ENCODE measurements at regions not wholly inside any gene's neighbourhood (a gene's known extent, or its start where the extent isn't known, plus 50 kb on each side); places are given as distances from the start of the nearest gene placed in this dataset.
A peak's percentile ranks its signal among the peaks of the same experiment; 100 is the strongest.
"Not testable (repeated sequence)": the region's sequence is repeated elsewhere in the genome, so short reads cannot be mapped to it uniquely, and the experiment has no call there.

DNA sequence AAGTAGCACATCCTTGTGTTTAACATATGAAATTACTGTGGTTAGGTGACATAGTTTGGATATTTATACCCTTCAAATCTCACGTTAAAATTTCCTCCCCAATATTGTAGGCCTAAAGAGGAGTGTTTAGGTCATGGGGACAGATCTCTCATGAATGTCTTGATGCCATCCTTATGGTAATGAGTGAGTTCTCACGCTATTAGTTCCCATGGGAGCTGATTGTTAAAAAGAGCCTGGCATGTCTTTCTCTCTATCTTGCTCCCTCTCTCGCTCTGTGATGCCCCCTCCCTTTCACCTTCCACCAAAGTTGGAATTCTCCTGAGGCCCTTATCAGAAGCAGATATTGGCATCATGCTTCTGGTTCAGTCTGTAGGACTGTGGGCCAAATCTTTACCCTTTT is 660.1 kb downstream of the ADCYAP1 start:
- no peak for DNase-seq (ENCODE audit: low read depth)

DNA sequence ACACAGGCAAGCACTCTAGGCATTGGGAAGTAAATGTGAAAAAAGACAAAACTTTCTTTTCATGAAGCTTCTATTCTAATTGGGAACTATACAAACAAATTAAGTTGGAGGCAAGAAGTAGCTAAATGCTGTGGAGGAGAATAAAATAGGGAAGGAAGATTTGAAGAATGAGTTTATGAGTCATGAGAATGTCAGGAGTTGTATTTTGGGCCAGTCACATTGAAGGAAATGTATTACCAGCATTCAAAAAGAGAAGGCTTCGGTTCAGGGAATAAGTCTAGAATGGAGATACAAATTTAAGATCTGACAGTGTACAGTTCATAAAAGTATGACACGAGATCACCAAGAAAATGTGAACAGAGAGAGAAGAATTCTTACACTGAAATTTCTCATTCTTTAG is 666.5 kb downstream of the ADCYAP1 start:
- no peak for DNase-seq (ENCODE audit: low read depth)

DNA sequence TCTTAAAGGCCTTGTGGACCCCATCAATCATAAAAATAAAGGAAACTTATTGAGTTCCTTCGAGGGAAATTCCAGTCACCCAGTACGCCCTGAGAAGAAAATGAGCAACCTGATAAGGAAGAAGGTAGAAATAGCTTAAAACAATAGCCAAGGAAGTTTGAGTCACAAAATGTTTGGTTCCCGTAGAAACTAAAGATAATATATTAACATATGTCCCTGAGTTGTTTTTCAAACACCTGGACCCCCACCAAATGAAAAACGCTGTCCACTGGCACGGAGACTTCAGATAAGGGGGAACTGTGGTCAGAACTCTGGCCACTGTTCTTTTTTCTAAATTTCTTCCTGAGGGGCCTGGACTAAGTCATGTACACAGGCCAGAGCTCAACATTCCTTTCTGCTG is 669.1 kb downstream of the ADCYAP1 start:
- no peak for DNase-seq (ENCODE audit: low read depth)

DNA sequence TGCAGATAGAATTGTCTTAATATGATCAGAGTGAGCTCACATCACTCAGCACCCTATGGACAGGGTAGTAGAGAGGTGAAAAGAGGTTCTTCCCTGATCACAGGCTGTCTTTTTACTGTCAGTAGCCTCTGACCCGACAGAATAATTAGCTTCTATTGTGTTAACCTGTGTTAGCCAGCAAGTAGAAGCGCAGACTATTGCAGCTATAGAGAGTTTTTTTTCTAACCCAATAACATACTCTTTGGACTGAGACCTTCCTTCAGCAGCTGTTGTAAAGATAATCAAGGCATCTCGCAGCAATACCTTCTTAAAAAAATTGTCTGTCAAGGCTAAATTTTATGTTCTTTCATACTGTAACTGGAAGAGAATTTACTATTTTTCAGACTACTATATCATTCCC is 670.4 kb downstream of the ADCYAP1 start:
- no peak for DNase-seq (ENCODE audit: low read depth)

DNA sequence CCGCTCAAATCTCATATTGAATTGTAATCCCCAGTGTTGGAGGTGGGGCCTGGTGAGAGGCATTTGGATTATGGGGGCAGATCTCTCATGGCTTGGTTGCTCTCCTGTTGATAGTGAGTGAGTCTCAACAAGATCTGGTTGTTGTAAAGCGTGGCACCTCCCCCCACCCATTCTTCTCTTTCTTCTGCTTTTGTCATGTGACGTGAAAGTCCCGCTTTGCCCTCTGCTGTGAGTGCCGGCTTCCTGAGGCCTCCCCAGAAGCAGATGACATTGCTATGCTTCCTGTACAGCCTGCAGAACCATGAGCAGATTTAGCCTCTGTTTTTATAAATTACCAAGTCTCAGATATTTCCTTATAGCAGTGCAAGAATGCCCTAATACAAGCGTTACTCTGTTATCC is 673.8 kb downstream of the ADCYAP1 start:
- DNase-seq (ENCODE audit: low read depth) = no peak

DNA sequence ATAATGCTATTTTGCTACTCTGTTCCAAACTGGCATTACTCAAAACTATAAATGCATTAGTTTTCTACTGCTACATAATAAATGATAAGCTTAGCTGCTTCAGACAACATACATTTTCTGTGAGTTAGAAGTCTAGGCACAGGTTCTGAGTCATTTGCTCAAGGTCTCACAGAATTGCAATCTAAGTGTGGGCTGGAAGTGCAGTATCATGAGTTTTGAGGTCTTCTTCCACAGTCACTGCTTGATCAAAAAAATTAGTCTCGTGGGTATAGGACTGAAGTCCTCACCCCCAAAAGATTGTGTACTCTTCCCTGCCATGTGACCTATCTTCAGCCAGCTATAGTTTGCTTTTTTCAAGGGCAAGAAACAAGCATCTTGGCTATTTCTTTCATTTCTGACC is 676.9 kb downstream of the ADCYAP1 start:
- DNase-seq (ENCODE audit: low read depth) = no peak

DNA sequence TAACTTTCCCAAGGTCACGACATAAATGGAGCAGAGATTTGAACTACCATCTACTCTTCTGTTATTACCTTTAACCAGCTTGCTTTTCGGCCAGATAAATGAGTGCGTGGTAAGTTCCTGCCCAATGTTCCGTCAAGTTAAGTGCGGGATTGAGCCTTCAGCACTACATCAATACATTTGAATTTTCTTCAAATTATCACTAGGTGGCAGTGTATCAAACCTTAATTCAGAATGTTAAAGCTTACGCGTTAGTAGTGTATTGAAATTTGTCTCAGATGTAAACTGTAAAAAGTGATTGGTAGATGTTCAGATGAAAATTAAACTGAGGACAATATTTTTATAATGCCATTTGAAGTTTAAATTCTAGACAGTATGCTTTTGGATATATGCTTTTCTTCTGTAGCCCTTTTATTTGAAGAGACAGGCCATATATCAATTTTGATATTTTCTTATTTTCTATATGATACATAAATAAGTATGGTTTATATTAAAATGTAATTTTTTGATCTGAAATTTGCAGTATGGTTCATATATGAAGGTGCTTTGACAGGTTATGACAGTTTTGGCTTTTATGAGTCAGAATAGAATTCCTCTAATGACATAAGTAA is 681.3 kb downstream of the ADCYAP1 start:
- DNase-seq (ENCODE audit: low read depth) = no peak

DNA sequence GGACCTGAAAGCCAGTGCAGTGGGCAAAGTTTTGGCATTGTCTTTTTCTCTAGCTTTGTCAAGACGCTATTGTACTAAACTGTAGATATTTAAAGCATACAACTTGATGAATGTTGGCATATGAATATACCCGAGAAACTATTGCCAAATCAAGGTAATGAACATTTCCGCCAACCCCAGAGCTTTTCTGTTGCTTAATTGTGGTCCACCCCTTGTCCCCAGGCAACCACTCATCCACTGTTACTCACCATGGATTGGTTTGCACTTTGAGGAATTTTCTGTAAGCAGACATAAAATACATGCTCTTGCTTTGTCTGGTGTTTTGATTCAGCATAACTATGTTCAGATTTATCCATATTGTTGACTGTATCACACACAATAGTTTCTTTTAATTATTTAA is 688.4 kb downstream of the ADCYAP1 start:
- DNase-seq (ENCODE audit: low read depth) = no peak

DNA sequence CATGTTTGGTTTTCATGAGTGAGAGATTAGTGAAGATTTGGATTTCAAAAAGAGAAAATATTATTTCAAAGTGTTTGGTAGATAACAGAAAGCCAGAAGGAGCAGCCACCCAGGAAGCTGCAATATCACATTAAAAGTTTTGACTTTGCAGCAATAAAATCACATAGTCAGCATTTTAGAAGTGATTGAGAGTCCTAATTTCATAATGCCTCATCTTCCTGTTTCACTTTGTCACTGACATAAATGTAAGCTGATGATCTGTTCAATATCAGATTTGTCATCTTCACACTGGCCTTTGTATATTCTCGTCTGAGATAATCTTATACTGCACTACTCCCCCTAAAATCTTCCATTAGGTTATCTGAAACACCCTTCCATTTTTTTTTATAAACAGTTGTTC is 690.5 kb downstream of the ADCYAP1 start:
- DNase-seq (ENCODE audit: low read depth) = no peak

DNA sequence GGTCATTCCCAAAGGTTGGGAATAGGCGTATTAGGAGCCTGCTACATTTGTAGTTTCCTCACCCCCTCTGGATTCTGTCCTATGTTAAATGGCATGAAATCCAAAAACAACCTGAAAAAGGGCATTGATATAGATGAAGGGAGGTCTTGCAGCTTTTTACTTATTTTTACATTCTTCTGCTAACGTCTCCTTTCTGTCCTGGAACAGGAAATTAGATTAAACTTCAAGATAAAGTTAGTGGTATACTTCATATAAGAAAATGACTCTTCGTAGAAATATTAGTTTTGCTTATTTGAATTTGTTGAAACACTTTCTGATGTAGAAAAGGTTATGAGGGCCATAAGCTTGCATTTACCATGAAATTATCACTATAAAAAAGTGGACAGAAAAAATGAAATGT is 694.5 kb downstream of the ADCYAP1 start:
- DNase-seq (ENCODE audit: low read depth) = no peak

DNA sequence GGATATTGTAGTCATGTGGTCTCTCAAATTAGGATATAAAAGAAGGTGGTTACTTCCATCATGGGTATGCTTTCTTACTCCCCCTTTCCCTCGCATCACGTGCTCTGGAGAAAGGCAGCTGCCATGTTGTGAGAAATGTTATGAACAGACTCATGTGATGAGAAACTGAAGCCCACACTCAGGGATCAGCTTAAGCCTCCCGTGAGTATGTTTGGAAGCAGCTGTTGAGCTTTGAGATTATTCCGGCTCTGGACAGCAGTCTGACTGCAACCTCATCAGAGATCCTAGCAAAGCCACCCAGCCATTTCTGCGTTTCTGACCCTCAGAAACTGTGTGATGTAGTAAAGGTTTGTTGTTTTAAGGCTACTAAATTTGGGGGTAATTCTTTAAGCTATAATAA is 700.1 kb downstream of the ADCYAP1 start:
- DNase-seq (ENCODE audit: low read depth) = no peak

DNA sequence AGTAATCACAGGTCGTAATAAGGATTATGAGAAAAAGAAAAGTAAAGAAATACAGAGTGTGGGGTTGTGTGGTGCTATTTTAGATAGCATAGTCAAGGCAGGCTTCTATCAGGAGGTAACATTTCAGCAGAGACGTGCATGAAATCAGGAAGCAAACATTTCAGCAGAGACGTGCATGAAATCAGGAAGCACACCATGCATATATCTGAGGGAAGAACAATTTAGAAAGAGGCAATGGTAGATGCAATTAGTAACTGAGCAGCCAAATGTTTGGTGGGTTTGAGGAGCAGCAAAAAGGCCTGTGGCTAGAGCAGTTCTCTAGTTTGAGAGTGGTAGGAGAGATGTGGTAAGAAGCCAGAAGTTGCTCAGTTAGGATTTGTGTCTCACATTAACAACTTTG is 713.7 kb downstream of the ADCYAP1 start:
- DNase-seq (ENCODE audit: low read depth) = no peak

DNA sequence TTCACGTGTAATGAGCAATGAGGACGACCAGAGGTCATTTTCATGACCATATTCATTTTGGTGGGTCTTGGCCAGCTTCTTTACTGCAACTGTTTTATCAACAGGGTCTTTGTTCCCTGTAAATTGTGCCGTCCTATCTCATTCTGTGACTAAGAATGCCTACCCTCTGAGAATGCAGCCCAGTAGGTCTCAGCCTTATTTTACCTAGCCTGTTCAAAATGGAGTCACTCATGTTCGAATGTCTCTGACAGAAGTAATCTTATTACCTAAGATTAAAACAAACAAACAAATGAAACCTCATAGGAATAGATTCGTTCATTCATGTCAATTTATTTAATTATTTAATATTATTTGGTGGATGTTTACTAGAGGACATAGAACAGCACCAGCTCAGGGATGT is 714.8 kb downstream of the ADCYAP1 start:
- no peak for DNase-seq (ENCODE audit: low read depth)

DNA sequence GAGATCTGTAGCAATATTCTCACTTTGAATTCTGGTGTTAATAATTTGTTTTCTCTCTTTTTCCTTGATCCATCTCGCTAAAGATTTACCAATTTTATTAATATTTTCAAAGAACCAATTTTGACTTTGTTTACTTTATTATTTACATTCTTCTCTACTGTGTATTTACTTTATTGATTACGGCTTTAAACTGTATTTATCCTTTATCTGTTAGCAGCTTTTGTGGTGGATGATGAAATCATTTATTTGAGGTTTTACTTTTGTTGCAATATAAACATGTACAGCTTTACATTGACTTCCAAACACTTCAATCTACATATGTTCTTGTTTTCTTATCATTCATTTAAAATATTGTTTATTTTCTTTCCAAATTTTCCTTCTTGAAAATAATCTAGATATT is 719.9 kb downstream of the ADCYAP1 start:
- no peak for DNase-seq (ENCODE audit: low read depth)

DNA sequence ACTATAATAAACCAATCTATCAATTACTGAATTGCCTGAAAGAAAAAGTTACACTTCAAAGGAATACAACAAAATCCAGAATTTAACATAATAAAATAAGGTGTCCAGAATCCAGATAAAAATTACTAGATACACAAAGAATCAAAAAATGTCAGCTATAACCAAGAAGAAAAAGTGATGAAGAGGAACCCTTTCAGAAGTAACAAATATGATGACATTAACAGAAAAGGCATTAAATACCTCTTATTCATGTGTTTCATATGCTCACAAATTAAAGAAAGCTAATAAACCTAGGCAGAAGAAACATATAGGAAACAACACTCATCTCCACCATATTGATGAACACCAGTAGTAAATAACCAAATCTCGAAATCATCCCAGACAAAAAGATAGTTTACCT is 722.8 kb downstream of the ADCYAP1 start:
- no peak for DNase-seq (ENCODE audit: low read depth)

DNA sequence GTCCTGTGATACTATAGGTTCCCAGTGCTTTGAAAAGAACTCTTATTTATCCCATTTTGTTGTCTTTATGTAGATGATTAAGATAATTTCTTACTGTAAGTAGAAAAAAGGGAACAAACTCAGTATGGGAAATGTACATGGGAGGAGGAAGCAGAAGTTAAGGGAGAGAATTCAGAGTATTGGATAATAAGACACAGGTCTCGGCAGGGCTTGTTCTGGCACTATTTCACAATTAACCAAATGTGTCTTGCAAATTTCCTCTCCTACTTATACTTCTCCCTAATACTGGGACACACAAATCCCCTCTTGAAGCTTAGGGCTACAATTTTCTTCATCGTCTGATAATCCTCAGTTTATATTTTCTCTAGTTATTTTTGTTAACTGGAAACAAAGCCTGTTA is 744.0 kb downstream of the ADCYAP1 start:
- no peak for DNase-seq (ENCODE audit: low read depth)

DNA sequence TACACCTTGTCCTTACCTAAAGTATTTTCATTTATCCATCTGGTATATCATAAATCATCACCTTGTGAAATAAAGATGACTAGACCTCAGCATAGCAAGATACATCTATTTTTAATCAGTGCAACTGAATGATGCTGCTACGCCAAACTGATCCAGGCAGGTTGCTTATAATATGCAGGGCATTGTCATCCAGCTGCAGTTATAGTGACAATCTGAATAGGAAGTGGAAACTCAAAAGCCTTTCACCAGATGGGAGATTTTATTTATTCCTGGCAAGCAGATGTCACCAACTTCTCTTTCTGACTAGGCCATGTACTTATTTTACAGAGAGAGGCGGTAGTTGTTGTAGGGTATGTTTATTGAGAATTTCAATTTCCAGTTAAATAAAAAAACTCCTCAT is 747.3 kb downstream of the ADCYAP1 start:
- DNase-seq (ENCODE audit: low read depth) = no peak

DNA sequence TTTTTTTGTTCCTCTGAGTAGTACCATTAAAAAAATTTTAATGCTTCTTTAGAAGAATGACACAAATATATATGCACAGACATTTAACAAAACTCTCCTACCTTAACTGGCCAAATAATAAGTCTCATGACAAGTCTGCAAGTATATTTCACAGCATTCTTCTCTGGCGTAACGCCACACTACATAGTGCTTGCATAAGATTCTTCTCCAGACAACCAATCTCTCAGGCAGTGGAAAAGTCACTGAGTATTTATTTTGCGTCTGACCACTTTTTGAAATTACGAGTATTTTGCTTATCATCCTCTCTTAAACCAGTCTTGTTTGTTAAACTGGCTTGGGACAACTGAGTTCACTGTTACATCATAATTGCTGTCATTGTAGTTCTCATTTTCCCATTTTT is 749.2 kb downstream of the ADCYAP1 start:
- no peak for DNase-seq (ENCODE audit: low read depth)

DNA sequence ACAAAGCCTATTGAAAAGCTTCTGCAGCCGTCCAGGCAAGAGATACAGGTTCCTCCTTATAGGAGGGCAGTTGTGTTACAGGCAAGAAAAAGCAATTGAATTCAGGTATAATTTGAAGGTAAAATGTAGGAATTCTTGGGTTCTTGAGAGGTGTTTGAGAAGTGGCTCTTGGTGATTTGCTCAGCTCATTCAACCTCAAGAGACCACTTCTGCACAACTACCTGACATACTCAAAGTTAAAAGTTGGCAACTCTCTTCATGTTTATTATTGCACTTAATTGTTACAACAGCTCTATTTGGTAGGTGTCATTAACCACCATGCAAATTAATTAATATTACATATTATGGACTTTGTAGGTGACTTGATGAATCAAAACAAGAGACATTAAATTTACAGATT is 753.2 kb downstream of the ADCYAP1 start:
- no peak for DNase-seq (ENCODE audit: low read depth)

DNA sequence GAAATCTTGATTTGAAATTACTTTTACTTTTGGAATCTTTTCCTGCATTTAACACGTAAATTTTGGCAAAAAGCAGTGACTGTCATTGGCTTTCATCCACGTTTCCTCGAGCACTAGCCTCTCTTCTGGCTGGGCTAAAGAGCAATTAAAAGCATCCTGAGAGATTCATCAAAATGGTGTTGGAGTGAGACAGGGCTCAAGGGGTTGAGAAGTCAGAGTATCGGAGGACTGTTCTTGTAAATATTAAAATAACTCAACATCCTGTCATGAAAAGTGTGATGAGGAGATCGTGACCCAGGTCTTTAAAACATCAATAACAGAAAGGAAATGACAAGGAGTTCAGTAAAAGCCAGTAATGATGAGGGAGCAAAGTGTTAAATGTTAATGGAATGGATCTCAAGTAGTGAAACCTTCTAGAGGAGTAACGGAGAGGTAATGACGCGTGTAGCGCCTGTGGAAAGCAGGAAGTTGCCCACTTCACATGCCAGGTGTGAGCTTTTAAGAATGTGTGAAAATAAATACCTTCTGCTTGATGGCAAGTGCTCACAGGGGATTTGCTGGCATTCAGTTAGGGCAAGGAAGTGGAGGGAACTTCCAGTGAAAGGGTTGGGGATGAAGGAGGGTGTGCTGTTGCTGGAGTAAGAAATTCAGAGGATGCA is 754.4 kb downstream of the ADCYAP1 start:
- DNase-seq (ENCODE audit: low read depth) = no peak

DNA sequence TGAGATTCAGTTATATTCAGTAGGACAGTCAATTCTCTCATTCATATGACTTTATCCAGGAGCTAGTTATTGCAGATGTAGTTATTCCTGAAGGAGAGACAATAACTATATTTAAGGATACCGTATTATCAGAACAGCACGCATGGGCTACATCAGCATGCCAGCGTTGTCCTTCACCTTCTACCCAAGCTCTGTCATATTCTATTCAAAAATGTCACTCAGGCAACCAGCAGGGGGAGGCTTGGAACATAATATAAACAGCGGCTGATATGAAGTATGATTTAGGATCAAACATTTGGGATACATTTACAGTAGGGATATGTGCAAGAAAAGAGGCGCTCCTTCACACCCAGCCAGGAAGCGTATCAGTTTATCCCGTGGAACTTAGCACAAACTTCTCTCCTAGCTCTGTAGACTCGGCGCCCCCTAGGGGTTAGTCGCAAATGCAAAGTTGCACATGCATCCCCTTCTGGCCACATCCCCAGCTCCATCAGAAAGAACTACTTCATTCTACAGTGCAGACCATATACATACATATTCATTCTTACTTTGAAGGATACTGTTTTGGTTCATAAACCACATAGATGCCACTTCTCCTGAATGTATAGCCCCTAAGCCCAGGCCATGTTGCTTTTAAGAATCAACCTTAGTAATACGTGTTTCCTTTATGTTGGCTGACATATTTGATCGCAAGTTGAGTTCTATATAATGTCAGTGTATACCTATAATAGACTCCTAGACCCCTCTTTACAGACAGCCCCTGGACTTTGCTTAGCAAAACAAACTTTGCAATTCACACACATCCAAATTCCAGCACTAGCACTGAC is 759.4 kb downstream of the ADCYAP1 start:
- DNase-seq (ENCODE audit: low read depth) = peak; percentile 15

DNA sequence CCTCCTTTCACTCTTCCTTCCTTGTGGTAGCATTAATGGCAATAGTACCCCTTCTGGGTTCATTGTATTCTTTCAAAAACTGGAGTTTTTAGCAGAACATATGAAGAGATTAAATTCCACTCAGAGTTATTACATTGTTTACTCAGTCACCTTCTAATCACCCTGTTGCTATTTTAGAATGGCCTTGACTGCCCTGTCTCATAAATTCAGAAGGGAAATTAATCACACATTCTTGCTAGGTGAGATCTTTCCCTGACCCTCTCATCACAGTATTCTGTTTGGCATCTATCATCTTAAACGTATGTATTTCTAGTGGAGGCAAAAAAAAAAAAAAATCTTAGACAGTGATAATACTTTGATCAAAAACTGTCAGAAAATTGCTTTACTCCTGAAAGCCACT is 760.4 kb downstream of the ADCYAP1 start:
- no peak for DNase-seq (ENCODE audit: low read depth)

DNA sequence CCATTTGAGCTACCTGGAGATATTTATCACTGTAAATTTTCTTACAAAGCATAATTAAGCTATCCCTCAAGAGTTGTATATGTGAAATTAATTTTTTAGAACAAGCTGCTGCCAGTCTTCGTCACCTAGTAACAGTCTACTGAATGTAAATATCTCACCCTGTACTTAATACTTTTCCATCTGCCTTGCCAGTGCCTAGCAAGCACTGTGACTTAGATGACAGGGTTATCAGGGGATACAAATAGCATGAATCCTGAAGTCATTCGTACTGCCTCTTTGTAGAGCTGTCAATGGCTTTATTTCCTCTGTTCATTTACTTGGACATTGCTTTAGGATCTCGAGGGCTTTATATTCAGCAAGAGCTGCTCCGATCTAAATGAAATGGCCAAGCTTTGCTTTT is 763.6 kb downstream of the ADCYAP1 start:
- DNase-seq (ENCODE audit: low read depth) = no peak

DNA sequence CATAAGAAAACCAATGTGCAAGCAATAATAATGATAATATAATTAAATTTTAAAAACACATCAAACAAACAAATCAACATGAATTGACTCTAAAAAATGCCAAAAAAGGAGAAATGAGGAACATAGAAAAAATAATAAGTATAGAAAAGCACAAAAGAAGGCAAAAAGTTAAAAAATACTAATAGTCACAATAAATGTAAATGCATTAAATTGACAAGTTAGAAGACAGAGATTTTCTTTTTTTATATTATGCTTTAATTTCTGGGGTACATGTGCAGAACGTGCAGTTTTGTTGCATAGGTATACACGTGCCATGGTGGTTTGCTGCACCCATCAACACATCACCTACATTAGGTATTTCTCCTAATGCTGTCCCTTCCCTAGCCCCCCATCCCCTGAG is 767.0 kb downstream of the ADCYAP1 start:
- not testable (repeated sequence) for DNase-seq (ENCODE audit: low read depth)

Data from CMK (cell line).